Kidney capillary endothelial cell (primary cell): ENCODE measurements at regions not wholly inside any gene's neighbourhood (a gene's known extent, or its start where the extent isn't known, plus 50 kb on each side); places are given as distances from the start of the nearest gene placed in this dataset.
"Not testable (repeated sequence)": the region's sequence is repeated elsewhere in the genome, so short reads cannot be mapped to it uniquely, and the experiment has no call there.

Source experiments
- DNase-seq: peaks from one replicate; pipeline ENCODE4 v3.0.0-alpha.2; 2018; ENCODE audit warnings: low spot score

- DNase-seq = no peak
Measured at GRCh38 chr12:131458048-131458374, 252.9 kb upstream of the SFSWAP start.

GRCh38 chr12:131458931-131459772, 251.7 kb upstream of the SFSWAP start:
- DNase-seq = no peak

GRCh38 chr12:131459773-131460365, 251.0 kb upstream of the SFSWAP start:
- DNase-seq = no peak

- peak; percentile 16 for DNase-seq
Measured at GRCh38 chr12:131460520-131460919, 250.4 kb upstream of the SFSWAP start.

DNA sequence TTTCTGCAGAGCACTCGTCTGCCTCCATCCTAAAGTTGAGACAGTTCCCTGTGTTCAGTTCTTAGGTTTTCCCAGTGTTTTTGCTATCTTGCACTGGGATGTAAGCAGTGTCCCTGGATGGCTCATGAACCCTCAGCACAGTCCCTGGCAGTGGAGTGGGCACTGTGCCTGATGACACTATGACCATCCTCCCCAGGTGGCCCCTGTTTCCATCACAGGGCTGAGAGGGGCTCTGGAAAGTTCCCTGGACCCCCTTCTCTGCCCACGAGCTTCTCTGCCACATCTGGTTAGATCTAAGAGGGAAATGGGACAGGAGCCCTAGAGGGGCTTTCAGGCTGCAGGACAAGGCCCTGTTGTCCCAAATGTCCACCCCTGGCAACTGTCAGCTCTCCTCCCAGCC, 249.8 kb upstream of the SFSWAP start:
- DNase-seq = no peak

DNA sequence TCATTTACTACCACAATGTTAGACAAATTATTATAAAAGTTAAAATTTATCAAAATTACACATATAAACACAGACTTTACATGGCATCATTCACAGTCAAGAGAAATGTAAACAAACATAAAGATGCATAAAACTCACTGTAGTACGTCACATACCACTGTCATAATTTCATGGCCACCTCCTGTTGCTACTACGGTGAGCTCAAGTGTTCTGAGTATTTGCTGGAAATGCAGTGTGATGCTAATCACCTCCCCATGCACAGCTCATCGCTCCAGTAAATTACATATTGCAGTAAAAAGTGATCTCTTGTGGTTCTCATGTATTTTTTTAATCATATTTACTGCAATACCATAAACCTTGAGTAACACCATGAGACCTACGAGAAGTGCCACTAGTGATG, 247.7 kb upstream of the SFSWAP start:
- DNase-seq = no peak

GRCh38 chr12:131464081-131464480, 246.8 kb upstream of the SFSWAP start:
- DNase-seq = no peak

- DNase-seq = no peak
Measured at GRCh38 chr12:131466306-131466705, 244.6 kb upstream of the SFSWAP start.

DNA sequence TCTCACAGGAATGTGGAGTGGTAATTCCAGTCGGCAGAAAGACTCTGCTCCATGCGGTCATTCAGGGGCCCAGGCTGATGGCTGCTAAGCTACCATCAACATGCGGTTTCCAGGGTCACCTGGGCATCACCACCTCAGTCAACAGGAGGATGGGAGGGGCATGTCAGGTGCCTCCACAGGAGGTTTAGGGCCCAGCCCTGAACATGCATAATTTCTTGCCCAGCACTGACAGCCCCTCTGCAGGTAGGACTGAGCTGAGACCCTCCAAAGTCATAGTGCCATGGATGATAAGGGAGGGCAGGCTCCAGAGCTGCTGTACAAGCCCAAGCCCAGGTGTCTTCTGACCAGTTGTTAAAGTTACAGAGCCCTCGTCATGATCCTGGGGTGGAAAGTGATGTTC, 244.0 kb upstream of the SFSWAP start:
- DNase-seq = no peak

DNA sequence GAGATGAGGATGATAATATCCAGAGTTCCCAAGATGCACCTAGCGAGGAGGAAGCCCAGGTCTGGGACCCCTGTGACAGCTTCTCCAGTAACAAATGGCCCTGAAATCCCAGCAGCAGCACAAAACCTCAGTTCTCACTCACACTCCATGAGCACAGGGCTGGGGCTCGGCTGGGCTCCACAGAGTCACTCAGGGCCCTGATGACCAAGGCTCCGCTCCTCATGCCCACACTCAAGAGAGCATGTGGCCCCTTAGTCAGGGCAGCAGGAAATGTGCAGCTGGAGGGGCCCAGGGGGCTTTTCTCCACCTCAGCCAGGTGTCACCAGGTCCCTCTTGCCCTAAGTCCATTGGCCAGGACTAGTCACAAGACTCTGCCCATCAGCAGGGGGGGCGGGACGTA, 242.7 kb upstream of the SFSWAP start:
- no peak for DNase-seq

- not testable (repeated sequence) for DNase-seq
Measured at GRCh38 chr12:131469945-131470344, 240.9 kb upstream of the SFSWAP start.

- peak; percentile 20 for DNase-seq
Measured at GRCh38 chr12:131471271-131471905, 239.5 kb upstream of the SFSWAP start.

DNA sequence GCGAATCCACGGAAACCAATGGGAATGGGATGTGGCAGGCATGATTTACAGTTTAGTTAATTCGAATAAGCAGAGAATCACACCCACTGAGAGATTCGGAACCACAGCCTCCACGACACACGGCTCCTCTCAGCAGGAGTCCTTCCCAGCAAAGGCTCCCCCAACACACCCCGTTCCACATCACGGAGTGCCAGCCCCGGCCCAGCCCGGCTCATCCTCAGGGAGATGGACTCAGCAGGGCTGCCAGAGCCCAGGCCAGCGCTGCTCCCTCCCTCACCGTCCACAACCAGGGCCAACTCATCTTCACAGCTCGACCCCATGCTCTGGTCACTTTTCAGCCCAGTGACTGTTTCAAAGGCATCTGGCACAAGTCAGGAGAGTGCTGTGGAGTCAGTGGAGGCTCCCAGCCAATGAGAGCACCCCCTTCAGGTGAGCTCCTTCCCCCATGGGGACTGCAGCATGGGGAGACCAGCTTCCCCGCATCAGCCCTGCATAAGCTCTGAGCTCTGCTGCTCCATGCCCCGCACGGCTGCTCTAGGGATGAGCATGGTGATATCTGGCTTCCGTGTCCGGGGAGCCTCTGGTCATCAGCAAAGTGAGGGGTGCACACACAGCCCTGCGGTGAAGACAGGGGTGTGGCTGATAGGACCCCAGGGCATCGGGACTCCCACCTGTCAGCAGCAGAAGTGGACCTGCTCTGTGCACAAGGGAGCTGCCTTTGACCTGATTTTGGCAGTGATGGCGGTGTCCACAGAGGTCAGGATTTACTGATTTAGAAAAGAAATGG, 238.8 kb upstream of the SFSWAP start:
- no peak for DNase-seq

DNA sequence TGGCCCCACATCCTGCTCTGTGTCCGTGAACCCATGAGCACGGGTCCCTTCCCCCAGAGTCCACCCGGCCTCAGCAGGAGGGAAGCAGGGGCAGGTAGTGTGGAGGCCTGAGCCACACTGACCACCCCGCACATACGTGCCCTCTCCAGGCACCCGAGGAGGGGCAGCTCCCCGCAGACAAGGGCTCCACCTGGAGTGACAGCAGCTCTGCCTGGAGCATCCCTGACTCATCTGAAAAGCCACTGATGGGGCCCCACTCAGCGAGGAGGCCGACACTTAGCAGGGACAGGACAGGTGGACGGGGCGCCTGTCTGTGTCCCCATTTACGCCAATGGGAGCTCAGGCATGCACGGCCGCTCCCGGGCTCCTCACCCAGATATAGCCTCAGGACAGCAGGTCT, 237.6 kb upstream of the SFSWAP start:
- DNase-seq = no peak

DNA sequence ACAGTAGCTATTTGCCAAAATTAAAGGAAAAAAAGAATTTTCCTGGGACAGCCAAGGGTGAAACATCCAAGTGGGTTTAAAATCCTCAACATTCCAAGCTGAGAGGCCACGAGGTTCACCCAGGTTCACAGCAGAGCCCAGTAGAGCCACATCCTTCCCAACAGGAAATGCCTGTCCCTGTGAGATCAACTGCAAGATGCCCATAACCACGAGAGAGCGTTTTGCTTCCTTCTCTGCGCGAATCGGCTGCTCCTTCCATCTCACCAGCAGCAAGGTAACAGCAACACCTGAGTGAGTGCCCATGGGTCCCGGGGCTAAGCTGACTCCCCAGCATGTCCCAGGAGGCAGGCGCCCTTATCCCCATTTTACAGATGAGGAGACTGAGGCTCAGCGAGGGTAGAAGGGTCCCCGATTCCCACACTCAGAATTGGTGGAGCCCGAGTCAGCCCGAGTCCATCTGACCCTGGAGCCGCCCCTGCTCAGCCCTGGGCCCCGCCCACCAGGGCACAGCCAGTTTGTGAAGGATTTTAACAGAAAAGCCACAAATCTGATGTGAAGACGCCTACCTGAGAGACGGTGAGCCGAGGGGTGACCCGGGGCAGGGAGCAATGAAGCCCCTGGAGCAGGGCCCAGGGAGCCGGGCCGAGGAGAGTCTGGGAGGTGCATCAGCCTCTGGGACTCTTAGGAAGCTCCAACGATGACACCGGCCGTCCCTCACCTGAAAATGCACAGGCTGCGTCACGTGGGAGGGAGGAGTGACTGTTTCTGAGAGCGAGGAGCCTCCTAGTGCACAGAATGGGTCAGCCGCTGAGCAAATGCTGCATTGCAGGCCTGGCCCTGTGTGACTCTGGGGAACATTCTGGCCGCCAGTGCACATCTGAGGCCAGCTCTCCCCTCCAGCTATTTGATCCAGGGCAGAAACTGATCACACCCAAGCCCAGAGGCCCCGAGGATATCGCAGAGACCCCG, 236.9 kb upstream of the SFSWAP start:
- DNase-seq = peak; percentile 12

DNA sequence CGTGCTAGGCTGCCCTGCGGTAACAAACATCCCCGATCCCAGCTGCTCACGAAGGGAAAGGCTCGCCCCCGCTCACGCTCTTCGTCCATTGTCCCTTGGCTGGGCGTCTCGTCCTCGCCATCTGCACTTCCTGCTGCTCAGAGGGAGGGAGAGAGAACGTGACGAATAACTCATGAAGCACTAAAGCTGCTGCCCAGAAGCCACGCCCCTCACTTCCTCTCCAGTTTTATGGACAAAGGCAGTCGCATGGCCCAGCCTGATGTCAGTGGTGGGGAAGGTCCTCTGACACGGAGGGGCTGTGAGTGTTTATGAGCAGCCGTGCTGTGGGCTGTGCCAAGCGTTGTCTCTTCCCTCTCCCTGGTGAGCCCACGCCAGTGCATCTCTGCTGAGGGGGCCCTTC, 235.9 kb upstream of the SFSWAP start:
- DNase-seq = not testable (repeated sequence)

DNA sequence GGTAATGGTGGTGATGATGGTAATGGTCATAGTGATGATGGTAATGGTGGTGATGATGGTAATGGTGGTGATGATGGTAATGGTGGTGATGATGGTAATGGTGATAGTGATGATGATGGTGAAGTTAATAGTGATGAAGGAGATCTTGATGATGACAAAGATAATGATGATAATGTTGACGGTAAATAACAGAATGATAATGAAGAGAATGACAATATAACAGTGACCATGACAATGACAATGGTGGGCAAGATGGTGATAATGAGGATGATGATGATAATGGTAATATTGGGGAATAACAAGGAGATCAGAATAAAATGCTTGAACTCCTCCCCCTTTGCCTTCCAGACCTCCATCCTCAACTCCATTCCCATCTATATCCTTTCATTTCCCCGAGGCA, 233.3 kb upstream of the SFSWAP start:
- no peak for DNase-seq

- DNase-seq = no peak
Measured at GRCh38 chr12:131478468-131478867, 232.4 kb upstream of the SFSWAP start.

DNA sequence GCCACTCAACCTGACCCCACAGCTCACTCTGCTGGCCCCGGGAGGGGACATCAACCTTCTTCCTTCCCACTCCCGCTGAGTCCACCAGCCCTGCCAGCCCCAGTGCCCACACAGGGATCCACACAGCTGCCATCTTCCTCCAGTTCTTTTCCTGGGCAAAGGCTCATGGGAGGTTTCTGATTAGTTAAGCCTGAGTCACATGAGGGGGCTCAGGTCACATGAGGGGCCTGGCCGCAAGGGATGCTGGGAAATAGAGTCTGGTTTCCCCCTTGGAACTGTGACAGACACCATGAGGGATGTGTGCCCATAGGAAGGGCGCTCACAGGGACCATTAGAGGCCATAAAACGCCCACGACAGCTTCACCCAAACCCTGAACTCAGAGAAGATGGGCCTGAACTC, 228.7 kb upstream of the SFSWAP start:
- DNase-seq = no peak

DNA sequence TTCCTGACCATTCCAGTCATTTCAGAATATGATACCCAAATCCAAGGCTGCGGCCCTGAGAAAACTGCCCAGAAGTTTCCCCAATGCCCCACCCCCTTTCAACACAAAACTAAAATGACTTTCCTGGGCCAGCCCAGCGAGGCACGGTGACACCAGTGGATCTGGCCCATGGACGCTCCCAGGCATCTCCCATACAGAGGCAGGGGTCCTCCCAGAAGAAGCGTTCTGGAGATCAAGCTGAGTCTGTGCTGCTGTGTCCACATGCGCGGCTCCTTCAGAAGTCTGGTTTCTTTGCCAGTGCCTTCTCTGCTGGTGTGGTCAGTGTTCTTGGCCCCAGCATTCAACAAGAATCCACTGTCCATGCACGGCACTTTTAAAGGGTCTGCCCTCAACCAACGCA, 228.2 kb upstream of the SFSWAP start:
- DNase-seq = no peak

- no peak for DNase-seq
Measured at GRCh38 chr12:131486451-131487230, 224.2 kb upstream of the SFSWAP start.
